MG63 (cell line): ENCODE measurements at regions not wholly inside any gene's neighbourhood (a gene's known extent, or its start where the extent isn't known, plus 50 kb on each side); places are given as distances from the start of the nearest gene placed in this dataset.
"Not testable (repeated sequence)": the region's sequence is repeated elsewhere in the genome, so short reads cannot be mapped to it uniquely, and the experiment has no call there.

Source experiments
- DNase-seq: peaks from one replicate; pipeline ENCODE4 v3.0.0-alpha.2; 2020
- H3K27me3 ChIP-seq: fragments of 250-450 bp; sonication (Bioruptor Pico); 2 replicates; pipeline ENCODE4 v1.5.1; 2020; ENCODE audit warnings: mild to moderate bottlenecking, moderate library complexity
- H3K36me3 ChIP-seq: fragments of 250-450 bp; sonication (Bioruptor Pico); 2 replicates; pipeline ENCODE4 v1.5.1; 2020; ENCODE audit warnings: mild to moderate bottlenecking, moderate library complexity
- H3K4me3 ChIP-seq: fragments of 250-450 bp; sonication (Bioruptor Pico); 2 replicates; pipeline ENCODE4 v1.5.1; 2020; ENCODE audit warnings: mild to moderate bottlenecking, moderate library complexity
- H3K9me3 ChIP-seq: fragments of 250-450 bp; sonication (Bioruptor Pico); 2 replicates; pipeline ENCODE4 v1.5.1; 2020; ENCODE audit warnings: mild to moderate bottlenecking, moderate library complexity

- no peak for DNase-seq
- Histone ChIP-seq H3K36me3 (no peaks in the 10 kb centered on the region), H3K27me3 (no peaks in the 10 kb centered on the region), H3K9me3 (no peaks in the 10 kb centered on the region), H3K4me3 (no peak overlapping the region)
Measured at GRCh38 chr13:111629926-111630325, 309.5 kb downstream of the TEX29 start.

GRCh38 chr13:111630406-111630805 lies 310.0 kb downstream of the TEX29 start:
- Histone ChIP-seq H3K9me3 (no peaks in the 10 kb centered on the region), H3K4me3 (no peak overlapping the region), H3K36me3 (no peaks in the 10 kb centered on the region), H3K27me3 (no peaks in the 10 kb centered on the region)
- no peak for DNase-seq

GRCh38 chr13:111631271-111631670 lies 310.8 kb downstream of the TEX29 start:
- H3K36me3 ChIP-seq, DNase-seq, H3K9me3 ChIP-seq, H3K4me3 ChIP-seq, H3K27me3 ChIP-seq: not testable (repeated sequence)

GRCh38 chr13:111632906-111633305 lies 312.5 kb downstream of the TEX29 start:
- Histone ChIP-seq H3K4me3 (no peak overlapping the region), H3K9me3 (no peaks in the 10 kb centered on the region), H3K27me3 (no peaks in the 10 kb centered on the region), H3K36me3 (no peaks in the 10 kb centered on the region)
- no peak for DNase-seq

GRCh38 chr13:111633401-111633800 lies 313.0 kb downstream of the TEX29 start:
- Histone ChIP-seq H3K36me3 (no peaks in the 10 kb centered on the region), H3K9me3 (no peaks in the 10 kb centered on the region), H3K27me3 (no peaks in the 10 kb centered on the region), H3K4me3 (no peak overlapping the region)
- no peak for DNase-seq

- Histone ChIP-seq H3K27me3 (no peaks in the 10 kb centered on the region), H3K36me3 (no peaks in the 10 kb centered on the region), H3K4me3 (no peak overlapping the region), H3K9me3 (no peaks in the 10 kb centered on the region)
- DNase-seq, result no peak
Measured at GRCh38 chr13:111634410-111634809, 314.0 kb downstream of the TEX29 start.

- H3K36me3 ChIP-seq, result no peaks in the 10 kb centered on the region
- no peak for DNase-seq
- H3K27me3 ChIP-seq, result no peaks in the 10 kb centered on the region
- no peaks in the 10 kb centered on the region for H3K9me3 ChIP-seq
- no peak overlapping the region for H3K4me3 ChIP-seq
Measured at GRCh38 chr13:111636271-111636670, 315.8 kb downstream of the TEX29 start.

- no peaks in the 10 kb centered on the region for H3K9me3 ChIP-seq
- H3K27me3 ChIP-seq, result no peaks in the 10 kb centered on the region
- no peaks in the 10 kb centered on the region for H3K36me3 ChIP-seq
- H3K4me3 ChIP-seq, result no peak overlapping the region
- DNase-seq, result no peak
Measured at GRCh38 chr13:111636804-111637203, 316.4 kb downstream of the TEX29 start.

- Histone ChIP-seq H3K27me3 (no peaks in the 10 kb centered on the region), H3K9me3 (no peaks in the 10 kb centered on the region), H3K36me3 (no peaks in the 10 kb centered on the region), H3K4me3 (no peak overlapping the region)
- DNase-seq, result no peak
Measured at GRCh38 chr13:111637365-111637764, 316.9 kb downstream of the TEX29 start.

- H3K36me3 ChIP-seq, result no peaks in the 10 kb centered on the region
- no peaks in the 10 kb centered on the region for H3K9me3 ChIP-seq
- H3K4me3 ChIP-seq, result no peak overlapping the region
Measured at GRCh38 chr13:111638233-111638632, 317.8 kb downstream of the TEX29 start.

GRCh38 chr13:111639196-111639705 lies 318.8 kb downstream of the TEX29 start:
- Histone ChIP-seq H3K27me3 (no peaks in the 10 kb centered on the region), H3K9me3 (no peaks in the 10 kb centered on the region), H3K4me3 (no peak overlapping the region), H3K36me3 (no peaks in the 10 kb centered on the region)
- no peak for DNase-seq

More at GRCh38 chr13:111638233-111638632, 317.8 kb downstream of the TEX29 start:
- DNase-seq, result no peak
- no peaks in the 10 kb centered on the region for H3K27me3 ChIP-seq

- H3K9me3 ChIP-seq, result no peaks in the 10 kb centered on the region
- H3K27me3 ChIP-seq, result no peaks in the 10 kb centered on the region
- H3K36me3 ChIP-seq, result no peaks in the 10 kb centered on the region
- DNase-seq, result peak; percentile 83
- no peak overlapping the region for H3K4me3 ChIP-seq
Measured at GRCh38 chr13:111640006-111640405, 319.6 kb downstream of the TEX29 start.

- no peak for DNase-seq
- H3K27me3 ChIP-seq, result no peaks in the 10 kb centered on the region
Measured at GRCh38 chr13:111640476-111640875, 320.0 kb downstream of the TEX29 start.

GRCh38 chr13:111642156-111642767 lies 321.8 kb downstream of the TEX29 start:
- H3K36me3 ChIP-seq, result no peaks in the 10 kb centered on the region
- H3K9me3 ChIP-seq, result no peaks in the 10 kb centered on the region
- H3K4me3 ChIP-seq, result no peak overlapping the region
- no peak for DNase-seq
- H3K27me3 ChIP-seq, result no peaks in the 10 kb centered on the region

More at GRCh38 chr13:111640476-111640875, 320.0 kb downstream of the TEX29 start:
- H3K36me3 ChIP-seq, result no peaks in the 10 kb centered on the region
- no peaks in the 10 kb centered on the region for H3K9me3 ChIP-seq
- H3K4me3 ChIP-seq, result no peak overlapping the region

- Histone ChIP-seq H3K4me3 (no peak overlapping the region), H3K27me3 (0 out of 2 replicates have a peak, but pooled peaks cover 3% of the 10 kb centered on the region), H3K9me3 (no peaks in the 10 kb centered on the region), H3K36me3 (no peaks in the 10 kb centered on the region)
- DNase-seq, result no peak
Measured at GRCh38 chr13:111644750-111645149, 324.3 kb downstream of the TEX29 start.

GRCh38 chr13:111645198-111645597 lies 324.8 kb downstream of the TEX29 start:
- Histone ChIP-seq H3K27me3 (peaks cover 3% of the 10 kb centered on the region; the same call in 1 of the 2 replicates), H3K36me3 (no peaks in the 10 kb centered on the region), H3K4me3 (no peak overlapping the region), H3K9me3 (no peaks in the 10 kb centered on the region)
- DNase-seq, result no peak

- Histone ChIP-seq H3K36me3 (no peaks in the 10 kb centered on the region), H3K27me3 (peaks cover 3% of the 10 kb centered on the region; the same call in 1 of the 2 replicates), H3K4me3 (no peak overlapping the region), H3K9me3 (no peaks in the 10 kb centered on the region)
- no peak for DNase-seq
Measured at GRCh38 chr13:111645598-111646455, 325.4 kb downstream of the TEX29 start.
